ENCODE measurements at regions not wholly inside any gene's neighbourhood (a gene's known extent, or its start where the extent isn't known, plus 50 kb on each side); places are given as distances from the start of the nearest gene placed in this dataset.

DNA sequence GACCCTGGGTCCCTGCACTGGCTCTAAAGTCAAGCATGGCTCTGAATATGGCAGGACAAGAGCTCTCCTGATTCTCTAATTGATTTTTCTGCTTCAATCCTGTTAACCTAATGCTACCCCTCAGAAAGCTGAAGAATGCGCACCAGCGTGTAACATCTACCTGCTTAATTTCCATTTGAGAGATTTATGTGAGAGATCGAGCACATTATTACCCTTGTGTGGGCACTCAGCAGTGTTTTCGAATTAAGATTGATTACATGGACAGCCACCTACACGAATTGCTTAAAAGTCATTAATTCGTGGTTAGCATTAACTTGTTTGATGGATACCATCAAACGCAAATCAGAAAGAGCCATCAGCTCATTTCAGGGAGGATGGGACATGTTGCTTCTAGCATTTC lies 88.7 kb upstream of the PLPP4 start:
- Histone ChIP-seq H3K27me3 (ENCODE audit: insufficient read depth, low read length) (no peaks in the 10 kb centered on the region), H3K9ac (ENCODE audit: extremely low read depth, insufficient read length, low read length) (no peak overlapping the region), H4K5ac (ENCODE audit: insufficient read length, low read depth, low read length) (no peak overlapping the region), H3K9me3 (ENCODE audit: control insufficient read depth, low read depth, low read length) (no peaks in the 10 kb centered on the region), H2BK15ac (ENCODE audit: low read depth, low read length) (no peak overlapping the region), H4K91ac (ENCODE audit: insufficient read length, low read depth, low read length) (no peak overlapping the region), H4K20me1 (ENCODE audit: control insufficient read depth, insufficient read depth, insufficient read length) (no peaks in the 10 kb centered on the region), H4K8ac (replicated peaks; ENCODE audit: insufficient read length, low read depth, low read length) (no peak overlapping the region), H3K56ac (ENCODE audit: insufficient read length, low read depth, low read length) (no peak overlapping the region), H2BK12ac (ENCODE audit: insufficient read length, low read depth, low read length) (no peak overlapping the region), H3K79me1 (ENCODE audit: insufficient read depth, low read depth, low read length, poor library complexity, severe bottlenecking) (no peaks in the 10 kb centered on the region), H2BK5ac (ENCODE audit: insufficient read length, low read length) (no peak overlapping the region), H3T11ph (ENCODE audit: low read length) (no peak overlapping the region), H3K4me1 (ENCODE audit: insufficient read depth, low read length) (no peaks in the 10 kb centered on the region), H3K23me2 (ENCODE audit: insufficient read length, low read depth, low read length, poor library complexity, severe bottlenecking) (no peaks in the 10 kb centered on the region), H3K4me2 (ENCODE audit: insufficient read depth, insufficient read length, low read length) (no peak overlapping the region), H2AK5ac (ENCODE audit: insufficient read length, low read length) (no peak overlapping the region), H3K23ac (ENCODE audit: insufficient read length, low read depth, low read length) (no peak overlapping the region), H3K4ac (ENCODE audit: low read depth, low read length) (no peak overlapping the region), H2AFZ (ENCODE audit: low read length) (no peak overlapping the region), H3K18ac (ENCODE audit: insufficient read length, low read depth, low read length) (no peak overlapping the region), H2BK120ac (ENCODE audit: low read depth, low read length, poor library complexity, severe bottlenecking) (no peak overlapping the region), H3K27ac (ENCODE audit: insufficient read length, low read depth, low read length) (no peak overlapping the region), H3K14ac (ENCODE audit: insufficient read depth, low read length) (no peak overlapping the region), H3K79me2 (ENCODE audit: insufficient read depth, low read length) (no peaks in the 10 kb centered on the region), H2BK20ac (ENCODE audit: low read depth, low read length, poor library complexity, severe bottlenecking) (no peak overlapping the region)
- DNase-seq, result no peak
- H3K36me3 Mint-ChIP-seq (ENCODE audit: insufficient read depth in 1 of 3, low read depth in 3 of 3), result no peaks in the 10 kb centered on the region
- H3K4me3 Mint-ChIP-seq, result no peak overlapping the region
- WGBS (ENCODE audit: extremely low coverage, insufficient read length, low lambda C conversion rate), result no CpG with 5 or more reads among the region's 7 CpGs
- H3K27me3 Mint-ChIP-seq (ENCODE audit: low read depth), result peaks cover 5% of the 10 kb centered on the region
- H3K9me3 Mint-ChIP-seq, result no peaks in the 10 kb centered on the region
- H3K4me1 Mint-ChIP-seq, result no peaks in the 10 kb centered on the region
- no peak overlapping the region for H3K27ac Mint-ChIP-seq
- TF ChIP-seq, protein P1, sequence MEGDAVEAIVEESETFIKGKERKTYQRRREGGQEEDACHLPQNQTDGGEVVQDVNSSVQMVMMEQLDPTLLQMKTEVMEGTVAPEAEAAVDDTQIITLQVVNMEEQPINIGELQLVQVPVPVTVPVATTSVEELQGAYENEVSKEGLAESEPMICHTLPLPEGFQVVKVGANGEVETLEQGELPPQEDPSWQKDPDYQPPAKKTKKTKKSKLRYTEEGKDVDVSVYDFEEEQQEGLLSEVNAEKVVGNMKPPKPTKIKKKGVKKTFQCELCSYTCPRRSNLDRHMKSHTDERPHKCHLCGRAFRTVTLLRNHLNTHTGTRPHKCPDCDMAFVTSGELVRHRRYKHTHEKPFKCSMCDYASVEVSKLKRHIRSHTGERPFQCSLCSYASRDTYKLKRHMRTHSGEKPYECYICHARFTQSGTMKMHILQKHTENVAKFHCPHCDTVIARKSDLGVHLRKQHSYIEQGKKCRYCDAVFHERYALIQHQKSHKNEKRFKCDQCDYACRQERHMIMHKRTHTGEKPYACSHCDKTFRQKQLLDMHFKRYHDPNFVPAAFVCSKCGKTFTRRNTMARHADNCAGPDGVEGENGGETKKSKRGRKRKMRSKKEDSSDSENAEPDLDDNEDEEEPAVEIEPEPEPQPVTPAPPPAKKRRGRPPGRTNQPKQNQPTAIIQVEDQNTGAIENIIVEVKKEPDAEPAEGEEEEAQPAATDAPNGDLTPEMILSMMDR (conservative IDR thresholded peaks at IDR 0.05), result no peak

Data from H9 (cell line).